ENCODE measurements at regions not wholly inside any gene's neighbourhood (a gene's known extent, or its start where the extent isn't known, plus 50 kb on each side); places are given as distances from the start of the nearest gene placed in this dataset. TPM values are rescaled to one million over a fixed set of nuclear protein-coding genes. Genes with fewer than 3 reads are reported as not detected.
"Not testable (repeated sequence)": the region's sequence is repeated elsewhere in the genome, so short reads cannot be mapped to it uniquely, and the experiment has no call there.

DNA sequence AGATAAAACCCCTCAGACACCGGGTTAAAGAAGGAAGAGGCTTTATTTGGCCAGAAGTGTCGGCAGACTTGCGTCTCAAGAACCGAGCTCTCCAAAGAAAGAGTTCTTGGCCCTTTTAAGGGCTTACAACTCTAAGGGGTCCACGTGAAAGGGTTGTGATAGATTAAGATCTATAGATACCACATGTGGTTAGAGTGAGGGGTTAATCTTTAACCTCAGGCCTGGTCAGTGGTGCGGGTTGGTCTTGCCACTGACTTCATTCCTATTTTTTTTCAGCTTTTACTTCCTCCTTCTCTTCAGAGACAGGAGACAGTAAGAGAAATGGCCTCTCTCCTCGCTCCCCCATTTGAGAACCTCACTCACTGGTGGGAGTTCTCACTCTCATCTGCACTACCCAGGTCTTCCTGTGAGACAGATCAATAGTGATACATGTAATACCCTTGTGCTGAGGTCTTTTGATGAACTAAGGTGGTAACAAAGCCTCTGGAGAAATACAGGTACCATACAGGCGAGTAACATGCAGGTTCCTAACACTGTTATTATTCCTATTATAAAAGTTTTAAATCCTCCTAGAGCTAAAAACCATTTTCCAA lies 52.4 kb upstream of the COX7C start:
- no peak for DNase-seq

- not testable (repeated sequence) for DNase-seq
Observed at GRCh38 chr5:86566030-86566429, 51.7 kb upstream of the COX7C start.

Small RNAs in the stretch of these regions (small RNA-seq; reads per million reads assigned to genes)
- gene RBBP4P6 (ENCODE audit: low replicate concordance), result not detected
